HG02884 (cell line): ENCODE measurements at regions not wholly inside any gene's neighbourhood (a gene's known extent, or its start where the extent isn't known, plus 50 kb on each side); places are given as distances from the start of the nearest gene placed in this dataset.

Experiments used
- ATAC-seq: cut with Tn5 transposase; IDR thresholded peaks from one replicate; pipeline ENCODE4 v1.9.1; 2021; ENCODE audit warnings: mild to moderate bottlenecking, moderate library complexity; ENCODE audit not compliant: unreplicated experiment

DNA sequence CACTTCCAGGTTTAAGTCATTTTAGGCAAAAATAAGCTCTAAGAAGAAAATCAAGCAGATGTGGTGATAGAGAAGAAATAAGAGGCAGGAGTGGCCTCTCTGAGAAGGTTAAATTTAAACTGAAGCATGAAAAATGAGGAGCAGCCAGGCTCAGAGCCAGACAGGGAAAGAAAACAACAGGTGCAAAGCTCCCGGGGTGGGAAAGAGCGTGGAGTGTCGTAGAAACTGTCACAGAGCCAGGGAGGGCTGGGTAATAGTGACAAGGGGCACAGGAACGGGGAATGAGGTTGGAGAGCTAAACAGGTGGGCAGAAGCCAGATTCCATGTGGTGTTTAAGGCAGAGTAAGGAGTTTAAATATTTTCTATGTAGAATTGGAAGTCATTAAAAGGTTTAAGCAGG lies 132.1 kb upstream of the BLID start:
- no peak for ATAC-seq

DNA sequence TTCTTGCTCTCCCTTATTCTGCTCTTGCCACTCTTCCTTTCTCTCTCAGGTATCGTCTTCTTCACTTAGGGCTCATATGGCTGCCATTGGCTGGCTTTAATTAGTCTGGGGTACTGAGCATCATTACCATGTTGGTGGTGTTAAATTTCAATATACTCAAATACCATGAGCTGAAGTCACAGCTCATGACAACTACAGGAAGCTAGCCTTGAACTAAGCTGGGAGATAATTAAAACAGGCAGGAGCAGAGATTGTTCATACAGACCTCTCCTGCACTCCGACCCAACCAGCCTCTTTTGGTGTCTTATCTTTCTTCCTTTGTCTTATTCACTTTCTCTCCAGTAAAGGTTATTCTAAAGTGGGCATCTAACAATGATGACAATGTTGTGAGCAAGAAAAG lies 130.9 kb upstream of the BLID start:
- ATAC-seq: no peak

DNA sequence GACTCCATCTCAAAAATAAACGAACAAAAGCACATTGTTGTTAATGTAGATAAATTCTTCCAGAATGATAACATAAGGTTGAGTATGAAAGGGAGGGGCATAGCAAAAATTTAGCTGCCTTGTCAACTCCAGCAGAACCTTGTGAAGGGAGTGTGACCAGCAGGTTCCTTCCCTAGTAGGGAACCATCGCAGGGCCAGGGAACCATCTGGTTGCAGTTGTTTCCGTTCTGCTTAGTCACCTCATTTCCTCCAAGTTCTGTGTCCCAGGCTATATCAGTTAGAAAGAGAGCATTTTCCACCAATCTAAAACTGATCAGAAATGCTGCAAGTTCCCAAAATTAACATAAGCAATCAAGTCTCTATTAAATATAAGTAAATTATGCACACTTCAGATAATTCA lies 126.7 kb upstream of the BLID start:
- no peak for ATAC-seq

DNA sequence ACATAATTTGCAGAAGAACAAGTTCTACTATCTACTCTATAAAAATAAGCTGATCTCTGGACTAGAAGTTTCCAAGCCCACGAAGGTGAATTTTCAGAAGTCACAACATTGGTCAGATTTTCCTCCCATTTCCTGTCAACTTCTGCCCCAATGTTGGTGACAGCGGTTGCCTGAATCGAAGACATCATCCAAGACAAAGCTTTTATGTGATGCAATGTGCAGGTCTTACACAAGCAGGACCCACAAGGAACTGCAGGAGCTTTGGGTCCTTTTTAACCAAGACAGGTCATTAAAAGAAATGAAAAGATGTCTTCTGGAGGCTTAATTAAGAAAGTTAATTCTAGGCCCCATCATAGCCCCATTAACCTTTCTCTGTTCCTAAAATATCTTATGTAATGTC lies 125.6 kb upstream of the BLID start:
- no peak for ATAC-seq

DNA sequence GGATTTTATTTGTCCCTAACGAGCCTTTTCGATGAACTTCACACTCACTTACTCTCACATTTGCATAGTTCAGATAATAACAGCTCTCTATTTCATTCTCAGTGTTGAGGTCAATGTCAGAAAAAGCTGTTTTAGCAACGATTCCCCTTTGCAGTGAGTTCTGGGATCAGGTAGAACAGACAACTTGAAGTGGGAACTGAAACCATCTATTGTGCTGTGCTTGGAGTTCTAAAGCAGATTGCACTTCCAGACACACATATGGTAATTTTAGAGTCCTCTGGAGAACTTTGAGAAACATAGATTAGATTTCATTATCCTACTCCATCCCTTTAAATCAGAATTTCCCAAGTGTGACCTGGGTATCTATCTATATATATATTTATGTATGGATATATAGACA lies 124.6 kb upstream of the BLID start:
- ATAC-seq: no peak

DNA sequence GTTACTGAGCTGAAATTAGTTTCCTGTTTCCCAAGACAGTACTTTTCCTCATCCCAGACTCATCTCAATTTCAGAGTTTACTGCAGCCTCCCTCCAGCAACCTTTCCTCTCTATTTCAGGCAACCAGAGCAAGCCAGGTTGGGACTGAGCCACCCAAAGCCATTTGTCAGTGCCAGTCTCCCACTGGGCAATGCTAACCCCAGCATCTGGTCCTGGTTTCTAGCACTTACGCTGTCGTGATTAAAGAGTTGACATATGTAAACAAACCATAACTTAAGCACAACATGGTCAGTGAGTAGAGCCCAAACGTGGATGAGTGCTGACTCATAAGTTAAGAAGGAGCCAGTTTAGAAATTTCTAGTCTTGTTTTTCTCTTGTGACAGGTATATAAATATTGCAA lies 119.6 kb upstream of the BLID start:
- no peak for ATAC-seq

DNA sequence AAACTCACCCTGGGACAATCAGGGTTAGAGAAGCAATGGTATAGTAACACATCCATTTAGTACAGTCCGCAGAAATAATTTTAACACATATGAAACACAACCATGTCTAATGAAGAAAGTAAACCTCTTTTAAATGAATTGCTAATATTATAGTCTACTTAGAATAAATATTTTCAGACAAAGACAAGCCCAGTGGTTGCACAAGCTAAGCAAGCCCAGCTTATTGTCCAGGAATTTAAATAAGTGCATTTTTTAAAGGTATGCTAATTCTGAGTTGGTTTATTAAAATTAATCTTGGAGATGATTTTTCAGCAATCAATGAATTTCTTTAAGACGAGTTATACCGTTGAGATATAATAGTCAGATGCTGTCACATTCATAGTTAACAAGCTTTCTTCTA lies 118.8 kb upstream of the BLID start:
- no peak for ATAC-seq

DNA sequence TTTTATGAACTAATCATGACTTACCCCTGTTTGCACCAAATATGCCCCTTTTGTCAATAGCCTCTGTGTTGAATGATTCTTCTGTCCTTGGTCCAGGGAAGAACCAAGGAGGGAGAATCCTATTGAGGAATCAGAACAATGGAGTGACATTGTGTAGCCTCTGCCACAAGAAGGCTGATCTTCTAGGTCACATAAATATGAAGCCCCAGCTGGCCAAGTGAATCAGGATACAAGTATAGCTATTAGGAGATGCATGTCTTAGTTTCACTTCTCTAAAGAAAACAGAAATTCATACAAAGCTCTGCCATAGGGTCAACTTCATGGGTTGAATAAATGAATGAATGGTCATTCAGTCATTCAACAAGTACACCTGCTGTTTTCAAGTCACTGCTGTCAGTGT lies 118.2 kb upstream of the BLID start:
- ATAC-seq: no peak

DNA sequence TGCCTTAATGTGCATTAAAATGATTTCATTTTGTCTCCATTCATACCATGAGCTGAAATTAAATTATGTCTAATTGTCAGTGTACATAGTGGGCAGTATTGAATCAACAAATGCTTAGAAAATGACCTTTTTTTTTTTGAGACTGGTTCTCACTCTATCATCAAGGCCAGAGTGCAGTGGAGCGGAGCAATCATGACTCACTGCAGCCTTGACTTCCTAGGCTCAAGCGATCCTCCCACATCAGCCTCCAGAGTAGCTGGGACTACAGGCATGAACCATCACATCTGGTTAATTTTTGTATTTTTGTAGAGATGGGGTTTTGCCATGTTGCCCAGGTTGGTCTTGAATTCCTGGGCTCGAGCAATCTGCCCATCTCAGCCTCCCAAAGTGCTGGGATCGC lies 117.0 kb upstream of the BLID start:
- ATAC-seq: no peak

DNA sequence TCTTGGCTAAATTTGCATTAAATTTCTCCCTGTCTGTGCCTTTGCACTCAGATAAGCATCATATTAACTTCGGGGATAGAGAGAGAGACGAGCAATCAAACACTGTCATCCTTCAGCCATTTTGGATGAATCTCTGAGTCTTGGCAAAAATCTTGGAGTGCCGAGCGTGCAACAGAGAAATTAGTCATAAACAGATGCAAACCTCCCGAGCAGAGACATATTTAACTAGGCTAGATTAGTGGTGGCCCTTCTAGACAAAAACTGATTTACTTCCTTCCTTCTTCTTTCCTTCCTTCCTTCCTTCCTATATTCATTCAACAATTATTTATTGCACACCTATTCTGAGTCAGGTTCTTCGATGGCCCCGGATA lies 114.4 kb upstream of the BLID start:
- no peak for ATAC-seq

DNA sequence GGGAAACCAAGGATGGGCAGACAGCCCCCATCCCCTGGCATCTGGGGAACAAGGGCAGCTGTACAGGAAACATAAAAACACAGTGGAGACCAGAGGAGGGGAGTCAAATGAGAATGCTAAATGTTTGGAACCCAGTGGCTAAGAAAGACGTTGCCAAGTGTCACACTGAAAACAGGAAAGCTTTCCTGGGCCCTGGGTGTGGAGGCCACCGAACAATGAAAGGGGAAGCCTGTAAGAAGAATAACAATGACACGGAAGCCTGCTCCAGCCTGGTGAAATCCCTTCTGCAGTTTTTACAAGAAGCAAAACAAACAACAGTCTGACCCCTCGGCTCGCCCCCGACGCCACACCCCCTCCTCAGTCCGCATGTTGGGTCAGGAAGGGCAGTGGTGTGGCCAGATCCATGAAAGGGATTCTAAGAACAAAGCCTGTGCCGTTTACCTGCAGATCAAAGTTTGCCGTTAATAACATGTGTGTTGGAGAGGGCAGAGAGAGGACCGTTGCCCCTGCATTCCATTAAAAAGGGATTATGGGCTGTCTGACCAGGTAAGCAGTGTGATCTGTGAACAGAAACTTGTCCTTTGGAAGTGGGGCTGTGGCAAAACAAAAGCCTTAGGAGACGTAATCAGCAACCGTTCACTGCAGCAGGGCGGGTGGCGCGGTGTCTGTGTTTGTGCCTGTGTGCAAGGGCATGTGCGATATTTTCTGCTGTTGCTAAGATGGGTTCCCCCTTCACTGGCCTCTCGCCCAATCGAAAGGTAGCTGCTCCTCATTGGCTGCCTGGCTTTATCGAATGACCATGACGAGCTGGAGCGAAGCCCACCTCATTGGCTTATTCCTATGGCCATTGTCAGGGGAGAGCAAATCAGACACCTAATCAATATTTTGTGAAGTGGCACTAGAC lies 113.7 kb upstream of the BLID start:
- no peak for ATAC-seq

DNA sequence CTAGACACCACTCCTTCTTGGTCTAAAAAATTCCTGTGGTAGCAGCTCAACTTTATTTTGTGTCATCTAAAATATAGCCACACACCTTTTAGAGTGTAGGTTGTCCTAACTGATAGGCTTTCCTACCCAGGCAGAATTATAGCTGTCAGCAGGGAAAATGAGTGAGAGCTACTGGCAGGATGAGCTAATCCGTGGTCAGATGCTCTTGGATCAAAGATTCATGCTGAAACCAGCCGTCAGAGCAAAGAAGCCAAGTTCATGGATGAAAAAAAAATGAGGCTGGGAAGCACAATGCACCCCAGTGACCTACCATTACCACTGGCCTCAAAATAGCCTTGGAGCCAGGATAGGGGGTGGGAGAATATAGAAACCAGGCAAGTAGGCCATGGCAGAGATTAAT lies 113.1 kb upstream of the BLID start:
- no peak for ATAC-seq

DNA sequence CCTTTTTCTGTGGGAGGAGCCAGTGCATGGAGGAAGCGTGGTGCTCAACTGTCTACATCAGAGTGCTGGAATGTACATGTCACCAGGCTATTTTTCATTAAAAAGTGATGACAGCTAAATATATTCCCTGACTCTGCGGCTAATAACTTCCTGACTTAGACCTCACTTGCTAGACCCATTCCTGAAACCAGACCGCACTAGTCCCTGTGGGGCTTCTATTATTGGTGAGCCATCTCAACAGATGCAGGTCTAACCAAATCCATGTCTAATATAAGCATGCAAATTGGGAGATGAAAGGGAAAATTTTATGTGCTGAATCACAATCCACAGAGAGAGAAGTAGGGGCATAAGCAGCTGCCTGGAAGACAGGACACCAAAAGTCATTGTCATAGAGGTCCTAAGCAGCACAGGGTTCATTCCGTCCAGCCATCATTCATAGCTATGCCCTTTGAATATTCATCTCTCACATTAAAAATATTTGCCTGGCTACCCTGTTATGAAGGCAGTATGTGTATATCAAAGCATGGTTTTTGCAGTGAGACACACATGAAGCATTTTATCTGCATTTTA lies 110.9 kb upstream of the BLID start:
- ATAC-seq: no peak

DNA sequence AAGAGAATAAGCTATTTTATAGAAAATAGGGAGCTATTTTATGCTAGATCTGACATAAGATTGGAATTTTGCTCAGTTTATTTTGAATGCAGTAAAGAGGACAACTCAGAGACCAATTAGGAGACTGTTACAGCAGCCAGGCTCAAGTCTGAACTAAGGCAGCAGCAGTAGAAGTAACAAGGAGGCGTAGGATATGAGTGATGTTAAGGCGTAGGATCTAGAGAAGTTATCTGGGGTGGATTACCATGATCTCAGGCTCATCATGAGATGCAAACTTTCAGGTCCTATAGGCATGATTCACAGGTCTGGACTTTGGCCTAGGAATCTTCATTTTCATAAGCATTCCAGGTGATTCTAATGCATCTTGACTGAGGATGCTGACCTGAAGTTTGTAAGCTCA lies 108.9 kb upstream of the BLID start:
- no peak for ATAC-seq

DNA sequence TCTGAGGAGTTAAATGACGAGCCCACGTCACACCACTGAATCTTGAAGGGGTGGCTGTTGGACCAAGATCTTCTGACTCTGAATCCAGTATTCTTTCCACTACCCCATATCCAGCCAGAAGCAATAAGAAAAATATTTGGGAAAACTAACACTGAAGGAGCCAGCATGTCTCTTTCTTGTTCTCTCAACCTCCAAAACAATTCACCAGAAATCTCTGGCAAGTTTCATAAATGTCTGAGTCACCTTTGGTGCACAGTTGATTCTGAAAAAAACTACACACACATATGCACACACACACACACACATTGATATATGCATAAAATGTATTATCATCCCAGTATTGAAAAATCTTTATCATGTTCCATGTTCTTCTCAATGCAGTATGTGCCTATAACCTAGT lies 104.3 kb upstream of the BLID start:
- ATAC-seq: no peak

DNA sequence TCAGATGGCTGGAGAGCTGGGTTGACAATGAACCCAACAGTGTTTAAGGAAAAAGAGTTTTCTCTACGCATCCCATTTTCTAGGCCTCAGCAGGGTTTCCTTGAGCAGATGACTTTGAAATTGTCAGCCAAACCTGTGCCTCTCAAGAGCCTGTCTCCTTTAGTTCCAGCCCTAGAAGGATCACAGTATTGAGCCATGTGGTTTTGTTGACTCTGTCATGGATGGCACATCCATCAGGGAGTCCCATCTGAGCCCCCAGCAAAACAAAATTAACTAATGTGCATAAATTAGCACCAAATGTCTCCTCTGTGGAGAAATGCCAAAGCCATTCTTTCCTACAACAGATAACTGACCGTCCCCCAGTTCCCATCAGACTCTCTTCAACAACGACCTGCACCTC lies 103.8 kb upstream of the BLID start:
- ATAC-seq: no peak

DNA sequence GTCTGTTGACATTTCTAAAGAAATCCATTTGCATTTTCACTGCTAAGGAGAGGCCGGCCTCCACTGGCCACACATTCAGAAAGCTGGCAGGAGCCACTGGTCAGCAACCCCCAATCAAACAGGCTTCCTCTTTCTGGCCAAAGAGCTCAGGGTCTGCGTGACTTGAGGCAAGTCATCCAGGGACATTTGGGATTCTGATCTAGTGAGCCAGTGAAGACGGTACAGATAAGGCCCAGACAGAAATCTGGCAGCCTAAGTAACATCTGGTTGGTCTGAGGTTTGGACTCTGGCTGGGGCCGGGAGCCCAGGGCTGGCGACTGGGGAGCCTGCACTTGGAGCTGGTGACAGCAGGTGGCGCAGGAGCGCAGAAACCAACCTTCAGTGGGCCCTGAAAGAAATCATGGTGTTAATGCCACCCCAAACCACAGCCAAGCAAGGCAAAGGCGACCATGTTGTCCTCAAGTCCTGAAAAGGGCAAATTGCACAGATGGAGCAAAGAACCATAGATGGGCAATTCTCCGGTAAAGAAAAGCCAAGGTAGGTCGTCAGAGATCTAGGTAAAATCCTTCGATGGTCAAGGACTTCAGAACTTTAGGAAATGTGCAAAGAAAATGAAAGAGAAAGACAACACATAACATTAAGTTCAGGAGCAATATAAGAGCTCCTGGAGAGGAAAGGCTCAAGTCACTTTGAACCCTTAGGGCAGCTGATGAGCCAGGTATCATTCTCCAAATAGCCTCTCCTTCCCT lies 99.4 kb upstream of the BLID start:
- peak; percentile 72 for ATAC-seq

DNA sequence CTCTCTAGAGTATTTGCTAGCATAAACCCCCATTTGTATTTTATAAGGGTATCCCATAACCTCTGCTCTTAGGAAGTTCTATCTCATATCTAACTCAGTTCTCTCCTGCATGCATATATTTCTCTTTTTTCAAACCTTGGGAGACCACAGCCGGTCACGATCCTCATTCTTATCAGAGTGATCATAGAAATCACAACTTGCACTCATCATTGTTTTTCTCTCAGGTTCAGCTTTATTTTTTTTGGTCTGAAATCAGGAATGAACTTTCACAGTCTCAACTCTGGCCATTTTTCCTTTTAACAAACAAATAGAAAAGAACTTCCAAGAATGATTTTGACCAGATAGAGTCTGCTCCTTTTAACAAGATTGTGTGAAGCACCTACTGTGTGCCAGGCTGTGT lies 98.6 kb upstream of the BLID start:
- no peak for ATAC-seq

DNA sequence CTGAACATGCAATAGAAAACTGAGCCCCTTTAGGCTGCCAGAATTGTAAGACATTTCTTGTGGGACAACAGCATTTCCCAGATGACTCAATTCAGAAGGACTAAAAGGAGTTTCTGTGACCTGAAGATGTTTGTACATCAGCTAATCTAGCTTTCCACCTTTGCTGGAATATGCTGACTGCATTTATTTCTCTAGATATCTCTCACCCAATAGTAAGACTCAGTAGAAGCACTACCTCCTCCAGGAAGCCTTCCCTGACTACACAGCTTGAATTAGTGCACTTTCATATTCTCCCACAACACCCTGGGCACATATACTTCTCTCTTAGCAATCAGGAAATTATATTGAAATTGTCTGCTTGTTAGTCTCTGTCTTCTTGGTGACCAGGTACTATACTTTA lies 98.1 kb upstream of the BLID start:
- no peak for ATAC-seq

DNA sequence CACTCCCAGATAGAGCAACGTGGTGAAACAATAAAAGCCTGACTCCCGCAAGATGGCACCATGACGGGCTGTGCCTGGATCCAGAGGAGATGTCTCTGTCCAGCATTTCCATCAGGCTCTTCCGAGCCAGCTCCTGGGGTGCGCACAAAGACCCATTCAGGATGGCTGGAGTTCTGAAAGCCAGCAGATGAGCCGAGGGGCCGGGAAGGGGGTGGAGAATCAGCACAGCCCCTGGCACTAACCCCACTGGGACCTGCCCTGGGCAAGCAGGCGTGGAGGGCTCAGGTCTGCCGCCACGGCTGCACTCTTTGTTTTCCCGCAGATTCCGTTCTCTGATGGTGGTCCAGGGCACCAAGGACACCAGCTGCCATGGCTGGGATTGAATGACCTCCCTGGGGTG lies 97.2 kb upstream of the BLID start:
- ATAC-seq: no peak

DNA sequence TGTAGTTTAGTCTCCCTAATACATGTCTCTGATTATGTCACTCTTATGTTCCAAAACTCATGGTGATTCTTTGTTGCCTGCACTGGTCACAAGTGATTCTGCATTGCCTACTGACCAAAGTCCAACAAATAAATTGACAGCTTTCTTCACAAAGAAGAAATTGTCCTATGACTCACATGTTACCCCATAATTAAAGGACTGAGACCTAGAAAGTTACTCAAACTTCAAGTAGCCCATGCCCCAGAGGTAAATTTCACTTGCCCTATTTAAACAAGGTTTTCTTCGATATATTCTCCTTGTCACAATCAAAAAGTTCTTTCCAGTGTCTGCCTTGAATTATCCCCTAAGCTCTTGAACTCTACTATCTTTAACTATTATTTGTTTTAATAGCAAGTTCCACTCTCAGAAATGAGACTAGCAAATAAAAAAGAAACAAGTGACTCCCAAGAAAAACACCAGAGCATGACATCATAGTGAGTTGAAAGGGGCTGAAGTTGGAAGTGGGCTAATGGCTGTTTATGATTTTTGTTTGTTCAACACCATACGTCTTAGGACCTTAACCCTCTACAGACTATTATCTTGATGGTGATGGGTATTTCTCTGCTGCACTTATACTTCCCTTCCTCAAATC lies 94.5 kb upstream of the BLID start:
- no peak for ATAC-seq
